Activated CD8-positive, alpha-beta memory T cell treated with anti-CD3 and anti-CD28 coated beads, Interleukin-2, amount 50 U/mL, for 48 hours (primary cell): ENCODE measurements at regions not wholly inside any gene's neighbourhood (a gene's known extent, or its start where the extent isn't known, plus 50 kb on each side); places are given as distances from the start of the nearest gene placed in this dataset.

Experiments
- DNase-seq: peaks from one replicate; pipeline ENCODE4 v3.0.0-alpha.2; 2020

DNA sequence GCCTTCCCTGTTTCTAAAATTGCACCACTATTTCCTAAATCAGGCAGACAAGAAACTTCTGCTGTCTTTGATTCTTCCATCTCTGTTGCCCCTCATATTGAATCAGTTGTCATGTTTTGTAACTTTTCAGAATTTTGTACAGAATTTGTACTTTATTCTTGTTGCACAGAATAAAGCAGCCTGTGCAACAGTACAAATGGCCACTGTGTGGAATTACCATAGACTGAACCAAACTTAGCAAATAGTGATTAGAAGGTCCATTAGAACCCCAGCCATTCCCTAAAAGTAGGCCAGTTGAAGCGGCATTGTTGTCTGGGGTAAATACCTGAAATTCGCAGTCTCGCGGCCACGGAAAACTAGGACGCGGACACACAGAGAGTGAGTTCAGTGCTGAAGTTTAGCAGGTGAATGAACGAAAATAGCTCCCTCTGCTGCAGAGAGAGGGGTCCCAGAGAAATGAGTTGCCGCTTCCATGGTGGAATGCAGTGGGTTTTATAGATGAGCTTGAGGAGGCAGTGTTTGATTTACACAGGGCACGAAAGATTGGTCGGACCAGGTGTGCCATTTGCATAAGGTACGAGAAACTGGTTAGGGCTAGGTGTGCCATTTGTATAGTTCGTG, 71.8 kb downstream of the C4orf33 start:
- DNase-seq, result no peak

DNA sequence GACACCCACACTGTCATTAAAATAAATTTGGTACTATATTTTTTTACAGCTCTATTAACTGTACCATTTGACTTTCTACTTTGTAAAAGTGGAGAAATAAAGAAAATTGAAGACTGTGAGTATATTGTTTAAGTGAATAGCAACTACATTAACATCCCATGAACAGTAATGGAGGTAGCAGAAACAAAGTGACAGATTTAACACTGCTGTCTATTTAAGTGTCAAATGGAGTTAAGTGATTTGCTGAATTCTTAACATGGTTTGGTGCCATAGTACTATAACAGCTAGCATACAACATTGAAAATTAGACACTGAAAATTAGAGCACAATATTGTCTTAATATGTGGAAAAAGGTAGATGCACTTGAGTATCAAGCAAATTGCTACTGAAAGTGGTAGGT, 76.2 kb downstream of the C4orf33 start:
- no peak for DNase-seq

DNA sequence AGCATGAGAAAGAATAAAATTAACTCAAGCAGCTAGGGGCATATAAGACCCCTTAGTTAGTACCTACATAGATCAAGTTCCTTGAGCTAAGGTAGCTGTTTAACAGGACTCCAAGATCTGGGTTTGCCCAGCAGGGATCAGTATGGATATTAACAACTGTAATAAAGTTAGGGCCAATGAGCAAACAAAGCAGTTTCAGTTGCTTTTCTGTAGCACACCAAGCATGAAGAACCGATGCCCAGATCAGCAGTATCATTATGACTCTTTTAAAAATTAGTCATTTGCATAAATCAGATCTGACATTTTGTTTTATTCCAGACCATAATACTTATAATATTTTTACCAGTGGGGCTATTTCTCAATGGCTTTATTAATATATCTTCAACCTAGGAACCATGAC, 80.9 kb downstream of the C4orf33 start:
- DNase-seq, result no peak

DNA sequence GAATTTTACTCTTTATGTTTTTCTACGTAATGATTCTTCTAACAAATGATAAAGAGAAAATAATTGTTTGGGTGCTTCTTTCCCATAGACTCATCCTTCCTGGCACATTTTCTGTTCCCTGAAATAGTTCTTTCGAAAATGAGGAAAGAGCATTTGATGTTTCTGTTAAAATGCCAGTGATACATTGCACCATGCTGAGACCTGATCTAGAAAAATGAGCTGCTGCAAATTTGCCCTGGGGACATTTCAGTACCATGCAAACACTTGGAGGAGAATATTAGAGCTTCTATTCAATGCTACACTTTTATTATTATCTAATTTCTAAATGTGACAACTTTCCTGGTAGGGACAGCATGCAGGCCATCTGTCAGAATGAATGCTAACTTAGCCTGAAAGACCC, 83.3 kb downstream of the C4orf33 start:
- DNase-seq, result no peak

DNA sequence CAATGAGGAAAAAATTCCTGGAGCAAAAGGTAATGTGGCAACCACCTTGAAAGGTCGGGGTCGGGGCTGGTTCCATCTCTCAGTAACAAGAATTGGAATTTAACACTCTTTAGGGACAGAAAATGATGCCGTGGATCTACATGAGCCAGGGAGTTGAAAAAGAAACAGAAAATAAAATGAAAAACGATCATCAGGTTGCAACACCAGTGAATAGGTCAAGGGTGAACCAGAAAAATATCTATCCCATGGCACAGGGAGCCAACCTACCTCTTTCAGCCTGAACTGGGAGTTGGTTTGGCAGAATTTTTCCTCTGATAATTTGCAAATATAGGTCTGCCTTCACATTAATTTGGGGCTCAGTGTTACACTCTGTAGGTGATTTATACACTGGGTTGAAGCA, 93.7 kb downstream of the C4orf33 start:
- no peak for DNase-seq

DNA sequence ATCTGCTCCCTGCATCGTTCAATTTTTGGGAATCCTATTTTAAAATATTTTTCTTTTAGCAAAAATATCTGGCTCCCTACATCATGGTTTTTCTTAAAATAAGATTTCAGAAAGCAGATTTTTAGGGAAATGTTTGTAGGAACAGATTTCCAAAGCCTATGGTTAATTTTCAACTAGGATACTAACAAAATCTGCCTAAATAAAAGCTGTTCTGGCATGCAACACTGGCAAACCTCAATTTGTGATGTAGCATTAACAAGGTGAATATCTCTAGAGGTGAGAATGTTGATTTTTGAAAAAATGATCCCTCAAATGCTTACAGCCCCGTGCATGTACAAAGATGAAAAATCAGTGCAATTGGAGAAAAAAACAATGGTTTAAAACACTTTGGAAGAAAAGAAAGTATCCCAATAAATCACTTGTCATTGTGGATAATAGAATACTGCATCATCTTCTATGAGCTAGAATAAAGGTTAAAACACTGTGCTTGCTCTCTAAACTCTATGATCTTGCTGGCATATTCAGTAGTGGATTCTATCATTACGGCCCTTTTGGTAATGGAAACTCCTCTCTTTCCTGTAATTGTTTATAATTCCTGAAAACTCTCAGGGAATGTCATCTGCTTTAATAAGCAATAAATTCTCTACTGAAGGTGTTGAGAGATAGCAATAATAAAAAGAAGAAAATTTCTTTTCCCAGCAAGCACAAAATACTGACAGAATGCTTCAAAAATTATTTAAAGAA, 97.6 kb downstream of the C4orf33 start:
- no peak for DNase-seq

DNA sequence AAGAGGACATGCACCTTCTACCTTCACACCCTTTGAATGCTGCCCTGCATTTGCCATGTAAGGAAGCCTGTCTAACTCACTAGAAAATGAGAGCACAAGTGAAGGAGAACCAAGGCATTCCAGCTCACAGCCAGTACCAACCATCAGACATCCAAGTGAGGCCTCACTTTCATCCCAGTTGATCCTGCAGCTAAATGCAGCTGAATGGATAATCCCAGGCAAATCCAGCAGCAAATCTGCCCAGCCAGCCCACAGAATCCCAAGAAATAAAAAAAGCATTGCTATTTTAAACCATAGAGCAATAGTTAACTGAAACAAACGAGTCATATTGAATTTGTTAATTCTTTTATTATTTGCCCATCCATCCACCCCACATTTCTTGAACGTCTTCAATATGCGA, 112.5 kb downstream of the C4orf33 start:
- DNase-seq, result no peak

DNA sequence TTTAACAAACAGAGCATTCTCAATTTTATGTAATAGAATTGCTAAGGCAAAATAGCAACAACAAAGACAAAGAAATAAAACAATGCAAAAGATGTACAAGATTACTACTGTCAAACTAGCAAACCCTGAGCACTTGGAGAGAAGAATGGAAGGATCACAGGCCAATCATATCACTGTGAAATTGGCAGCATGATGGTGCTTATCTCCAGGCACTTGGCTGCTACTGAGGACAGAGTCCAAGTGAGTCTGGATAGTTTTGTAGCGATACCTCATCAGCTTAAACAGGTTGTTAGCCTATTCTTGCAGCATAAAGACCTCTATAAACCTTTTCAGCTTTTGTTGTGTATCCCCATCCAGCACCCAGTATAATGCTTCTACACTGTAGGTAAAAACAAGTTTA, 117.7 kb downstream of the C4orf33 start:
- no peak for DNase-seq

DNA sequence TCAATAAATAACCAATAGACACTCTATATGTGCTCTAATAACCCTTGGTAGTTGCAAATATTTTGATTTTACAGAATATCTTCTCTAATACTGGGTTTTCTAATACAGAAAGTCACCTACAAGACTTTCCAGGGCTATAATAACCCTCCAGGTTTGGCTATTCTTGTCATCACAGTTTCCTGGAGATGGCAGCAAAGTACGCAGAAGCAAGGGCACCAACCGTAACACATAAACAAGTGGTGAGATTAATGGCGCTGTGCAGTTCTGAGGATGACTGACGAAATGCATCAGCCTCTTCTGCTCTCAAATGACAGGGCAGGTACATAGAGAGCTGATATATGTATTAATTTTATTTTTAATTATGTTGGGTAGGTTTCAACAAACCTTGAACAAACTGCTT, 122.4 kb downstream of the C4orf33 start:
- DNase-seq, result no peak

DNA sequence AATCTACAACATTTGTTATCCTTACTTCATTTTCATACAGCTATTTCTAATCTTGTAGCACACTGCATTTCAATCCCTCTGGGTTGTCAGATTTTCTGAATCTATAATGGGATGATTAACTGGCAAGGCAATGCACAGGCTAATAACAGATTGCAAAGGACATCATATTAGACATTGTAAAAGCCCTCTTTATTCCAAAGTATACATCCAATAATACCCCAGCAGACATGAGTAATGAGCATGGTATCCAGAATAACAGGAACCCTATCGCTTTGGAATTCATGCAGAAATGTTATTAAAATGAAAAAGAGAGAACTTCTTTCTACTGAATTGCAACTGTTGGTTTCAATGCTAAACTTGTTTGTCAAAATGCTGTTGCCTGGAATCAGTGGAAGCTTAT, 122.9 kb downstream of the C4orf33 start:
- DNase-seq, result no peak

DNA sequence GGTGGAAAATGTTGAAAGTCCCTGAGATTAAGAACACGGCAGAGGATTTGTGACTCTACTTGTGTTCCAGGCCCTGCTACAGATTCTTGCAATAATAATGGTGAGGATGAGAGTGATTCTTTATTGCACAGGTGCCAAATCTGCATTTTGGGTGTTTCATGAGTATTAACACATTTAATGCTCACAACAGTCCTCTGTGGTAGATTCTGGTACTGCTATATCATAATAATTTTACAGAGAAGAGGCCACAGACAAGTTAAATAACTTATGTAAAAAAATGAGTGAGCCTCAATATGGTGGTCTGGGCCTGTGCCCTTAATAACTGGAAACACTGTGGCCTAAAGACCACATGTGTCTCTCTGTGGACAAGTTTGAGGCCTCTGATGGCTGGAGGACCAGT, 124.3 kb downstream of the C4orf33 start:
- DNase-seq, result no peak

DNA sequence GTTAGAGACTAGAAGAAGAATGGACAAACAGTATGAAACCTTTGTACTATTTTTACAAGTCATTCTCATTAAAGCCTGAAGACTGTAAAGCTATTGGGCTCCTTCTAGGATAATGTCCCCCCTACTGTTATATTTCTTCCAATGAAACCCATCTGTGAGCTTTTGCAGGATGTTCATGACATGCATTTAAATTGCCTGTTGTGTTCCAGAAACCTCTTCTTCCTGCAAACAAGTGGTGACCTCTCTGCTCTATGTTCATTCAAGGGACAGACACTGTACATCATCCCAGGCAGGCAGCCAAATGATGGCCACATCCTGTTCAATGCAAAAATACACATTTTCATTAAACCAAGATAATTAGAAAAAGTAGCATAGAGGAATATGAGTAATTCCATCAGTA, 128.0 kb downstream of the C4orf33 start:
- DNase-seq, result no peak

DNA sequence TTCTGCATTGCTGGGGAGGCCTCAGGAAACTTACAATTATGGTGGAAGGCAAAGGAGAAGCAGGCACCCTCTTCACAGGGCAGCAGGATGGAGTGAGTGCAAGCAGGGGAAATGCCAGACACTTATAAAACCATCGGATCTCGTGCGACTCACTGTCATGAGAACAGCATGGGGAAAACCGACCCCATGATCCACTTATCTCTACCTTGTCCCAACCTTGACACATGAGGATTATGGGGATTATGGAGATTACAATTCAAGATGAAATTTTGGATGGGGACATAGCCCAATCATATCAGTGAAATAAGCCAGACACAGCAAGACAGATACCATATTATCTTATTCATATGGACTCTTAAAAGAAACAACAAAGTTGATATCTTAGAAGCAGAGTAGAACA, 134.9 kb downstream of the C4orf33 start:
- DNase-seq, result no peak

DNA sequence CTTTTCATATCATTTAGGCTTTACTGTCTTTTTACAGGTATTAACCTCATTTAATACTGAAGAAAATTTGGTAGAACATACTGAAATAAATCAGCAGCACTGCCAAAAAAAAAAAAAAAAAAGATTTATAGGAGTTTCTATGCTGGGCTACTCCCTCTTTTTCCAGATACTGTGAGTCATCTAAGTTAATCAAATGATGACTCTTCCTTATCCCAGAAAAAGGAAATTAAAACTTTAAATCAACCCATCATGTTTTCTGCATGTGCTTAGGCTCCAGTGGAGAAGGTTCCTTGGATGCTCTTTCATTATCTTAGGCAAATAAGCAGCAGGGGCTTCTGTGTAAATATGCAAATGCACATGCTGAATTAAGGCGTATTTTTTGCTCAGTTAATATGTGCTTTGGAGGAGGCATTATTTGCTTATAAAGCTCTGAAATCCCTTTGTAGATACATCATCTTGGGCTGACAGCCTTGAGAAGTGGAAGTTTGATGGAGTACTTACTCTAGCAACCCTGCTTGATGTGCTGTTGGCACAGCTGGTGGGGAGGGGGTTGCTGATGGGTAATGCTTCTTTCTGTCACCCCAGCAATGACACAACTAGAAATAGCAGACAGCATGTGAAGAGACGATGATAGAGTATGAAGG, 136.1 kb downstream of the C4orf33 start:
- no peak for DNase-seq

DNA sequence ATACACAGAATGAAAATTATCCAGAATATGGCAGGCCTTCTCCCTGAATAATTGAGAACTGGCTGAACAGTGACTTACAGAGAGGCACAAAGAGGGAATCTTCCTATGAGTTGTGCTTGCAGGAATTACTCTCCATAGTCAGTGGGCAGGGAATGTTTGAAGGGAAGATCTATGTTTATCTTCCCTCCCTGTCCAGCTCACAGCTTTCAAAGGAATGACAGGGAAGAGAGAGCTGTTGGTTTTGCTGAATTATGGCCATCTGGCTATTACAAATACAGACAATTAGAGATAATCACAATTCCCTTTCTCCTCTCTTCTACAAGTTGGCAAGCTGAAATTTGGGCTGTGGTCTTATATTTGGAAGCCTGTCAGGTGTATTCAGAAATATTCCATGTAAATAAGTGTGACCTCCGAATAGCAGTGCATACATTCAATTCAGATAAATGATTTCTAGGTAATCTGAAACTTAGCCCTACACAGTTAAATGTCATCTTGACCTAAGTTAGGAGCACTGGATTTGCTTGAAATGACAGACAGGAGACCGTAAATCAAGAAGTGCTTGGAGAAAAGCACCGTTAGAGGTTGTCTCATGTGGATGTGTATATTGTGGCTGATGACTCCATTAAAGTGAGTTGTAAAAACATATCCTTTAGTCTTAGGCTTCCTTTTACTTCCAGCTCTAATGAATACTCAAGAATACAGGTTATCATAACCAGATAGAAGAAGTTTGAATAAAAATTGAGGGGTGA, 136.8 kb downstream of the C4orf33 start:
- no peak for DNase-seq

DNA sequence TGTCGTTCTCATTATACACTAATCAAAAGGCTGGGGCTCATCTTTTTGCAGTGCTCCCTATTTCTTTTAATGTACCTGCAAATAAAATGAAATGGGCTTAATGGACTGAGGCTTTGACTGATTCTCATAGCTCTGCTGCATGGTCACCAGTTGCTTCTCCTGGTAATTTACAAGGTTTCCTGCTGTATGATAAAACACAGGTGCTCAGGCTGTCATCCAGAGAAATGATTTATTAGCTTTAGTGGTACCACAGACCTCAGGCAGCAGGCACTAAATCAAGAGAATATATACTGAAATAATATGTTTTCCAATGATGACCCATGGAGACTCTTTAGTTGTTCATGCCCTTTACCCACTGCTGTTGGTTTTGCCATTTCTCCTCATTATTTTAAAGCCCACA, 137.7 kb downstream of the C4orf33 start:
- no peak for DNase-seq

DNA sequence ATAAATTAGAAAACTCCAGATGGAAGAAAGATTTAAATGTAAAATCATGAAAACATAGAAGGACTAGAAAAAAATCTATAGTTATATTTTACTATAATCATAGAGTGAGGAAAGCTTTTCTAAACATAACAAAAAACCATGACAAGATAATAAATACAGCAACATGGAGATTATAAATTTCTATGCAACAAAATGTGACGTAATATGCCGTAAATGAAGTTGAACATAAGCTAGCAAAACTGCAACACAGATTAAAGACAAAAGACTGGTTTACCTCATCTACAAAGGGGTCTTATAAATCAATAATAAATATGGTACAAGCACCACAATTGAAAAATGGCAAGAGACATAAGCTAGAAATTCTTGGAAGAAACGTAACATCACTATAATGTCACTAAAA, 140.4 kb downstream of the C4orf33 start:
- no peak for DNase-seq

DNA sequence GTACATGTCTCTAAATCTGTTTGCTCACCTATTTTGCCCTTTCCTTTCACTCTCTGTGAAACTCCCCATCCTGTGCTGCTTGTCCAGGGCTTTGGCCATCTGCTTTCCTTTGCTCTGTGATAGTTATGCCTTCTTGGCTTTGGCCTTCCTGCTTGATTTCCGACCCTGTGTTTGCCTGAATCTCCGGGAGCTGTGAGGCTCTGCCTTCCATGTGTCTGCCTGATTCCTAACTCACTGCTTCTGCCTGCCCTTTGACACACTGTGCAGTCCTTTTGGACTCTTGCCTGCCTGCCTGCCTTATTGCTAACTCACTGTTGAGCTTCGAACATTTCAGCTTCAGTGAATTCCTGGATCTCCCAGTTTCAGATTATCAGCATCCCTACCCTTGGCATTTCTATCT, 143.1 kb downstream of the C4orf33 start:
- no peak for DNase-seq

DNA sequence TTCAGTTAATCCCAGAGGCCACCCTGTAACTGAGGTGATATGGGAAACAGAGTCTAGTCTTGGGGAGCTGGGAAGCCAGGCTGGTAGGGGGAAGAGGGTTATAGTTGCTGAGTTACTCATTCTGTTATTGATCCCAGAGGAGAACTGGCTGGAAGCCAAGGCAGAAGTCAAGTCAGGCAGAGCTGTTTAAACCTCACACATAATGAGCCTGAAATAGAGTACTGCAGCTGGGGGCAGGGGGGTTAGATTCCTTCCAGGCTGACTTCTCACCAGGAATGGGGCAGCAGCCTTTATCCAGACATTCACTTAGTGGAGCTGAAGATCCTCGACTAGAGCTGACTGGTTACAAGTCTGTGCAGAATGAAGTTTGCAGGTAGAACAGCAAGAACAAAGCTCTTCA, 144.9 kb downstream of the C4orf33 start:
- no peak for DNase-seq

DNA sequence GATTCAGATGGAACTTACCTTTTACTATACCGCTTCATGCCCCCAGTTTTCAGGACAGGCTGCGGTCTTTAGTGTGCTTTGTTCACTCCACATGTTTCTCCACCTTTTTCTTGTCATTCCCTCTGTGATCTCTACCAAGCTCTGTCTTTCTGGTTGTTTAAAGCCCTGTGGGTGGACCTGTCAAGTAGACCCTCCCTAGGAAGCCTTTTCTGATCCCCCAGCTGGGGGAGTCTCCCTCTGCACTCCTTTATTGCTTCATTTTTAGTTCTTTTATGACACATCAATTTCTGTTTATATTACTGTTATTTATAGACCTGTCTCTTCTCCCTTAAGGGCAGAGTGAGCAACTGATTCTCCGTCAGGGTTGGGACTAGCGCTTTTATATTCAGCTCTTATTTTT, 150.2 kb downstream of the C4orf33 start:
- DNase-seq, result no peak

DNA sequence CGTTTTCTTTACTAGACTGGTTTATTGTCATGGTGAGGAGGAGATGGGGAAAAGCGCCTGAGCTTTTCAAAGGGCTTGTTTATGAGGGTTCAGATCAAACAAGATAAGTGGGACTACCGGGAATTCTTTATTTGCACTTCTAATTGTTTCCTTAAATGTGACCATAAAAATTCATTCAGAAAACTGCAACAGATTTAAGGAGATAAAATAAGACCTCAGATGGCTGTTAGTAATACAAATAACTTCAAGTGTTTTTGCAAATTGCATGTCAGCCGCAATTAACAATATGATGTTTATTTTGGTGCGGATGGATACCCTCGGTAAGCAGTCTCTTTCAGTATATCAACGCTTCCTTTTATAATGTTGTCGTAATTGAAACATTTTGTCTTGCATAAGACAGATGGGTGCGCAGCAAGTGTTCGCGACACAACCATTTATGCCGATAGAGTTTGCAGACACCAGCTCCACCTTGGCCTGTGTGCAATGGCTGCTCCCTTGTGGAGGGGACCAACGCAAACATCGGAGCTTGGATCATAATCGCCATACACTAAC, 151.0 kb downstream of the C4orf33 start:
- no peak for DNase-seq

DNA sequence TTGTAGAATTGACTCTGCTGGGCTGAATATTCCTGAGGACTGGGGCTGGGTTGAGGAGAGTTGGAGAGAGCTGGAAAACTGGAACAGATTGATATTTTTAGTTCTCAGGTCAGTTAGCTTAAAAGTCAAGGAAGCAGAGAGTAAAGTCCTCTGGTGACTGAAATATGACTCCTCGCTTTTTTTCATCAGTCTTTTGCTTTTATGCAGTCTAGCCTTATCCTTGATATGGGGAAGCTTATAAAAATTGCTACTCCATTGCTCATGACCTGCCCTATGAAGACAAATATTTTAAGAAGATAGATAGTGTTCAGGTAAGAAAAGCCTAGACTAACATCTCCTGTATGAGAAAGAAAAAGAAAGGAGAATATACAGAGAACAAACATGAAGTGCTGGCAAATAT, 152.7 kb downstream of the C4orf33 start:
- DNase-seq, result no peak

DNA sequence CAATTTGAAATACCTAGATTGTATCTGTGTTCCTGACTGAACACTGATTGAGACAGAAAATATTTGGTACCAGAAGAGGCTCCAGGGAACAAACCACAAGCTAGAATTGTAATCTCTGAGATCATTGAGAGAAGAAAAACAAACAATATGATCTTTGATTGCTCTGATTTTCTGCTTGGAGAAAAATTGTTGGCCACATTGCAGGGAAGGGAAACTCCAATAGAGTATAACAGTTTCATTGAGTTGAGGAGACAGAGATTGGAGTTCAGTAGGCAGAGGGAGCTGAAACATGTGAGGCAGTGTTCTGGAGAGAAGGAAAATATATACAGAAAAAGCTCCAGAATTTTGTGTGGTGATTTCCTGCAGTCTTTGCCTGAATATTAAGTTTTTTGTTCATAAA, 158.2 kb downstream of the C4orf33 start:
- DNase-seq, result no peak

DNA sequence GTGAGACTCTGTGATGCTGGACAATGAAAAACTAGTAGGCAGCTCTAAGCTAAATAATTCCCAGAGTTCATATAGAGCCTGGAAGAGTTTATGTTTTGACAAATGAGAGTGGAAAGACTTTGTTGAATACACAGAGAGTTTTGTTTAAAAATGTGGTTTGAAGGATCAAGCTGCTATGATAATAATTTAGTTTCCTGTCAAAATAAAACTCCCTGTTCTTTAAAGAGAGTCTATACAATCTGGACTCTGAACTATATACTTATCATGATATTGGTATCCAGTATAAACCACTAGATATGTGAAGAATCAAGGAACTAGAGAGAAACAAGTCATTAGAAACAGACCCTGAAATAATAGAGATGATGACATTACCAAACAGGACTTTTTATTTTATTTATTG, 158.6 kb downstream of the C4orf33 start:
- no peak for DNase-seq
